ENCODE measurements at regions not wholly inside any gene's neighbourhood (a gene's known extent, or its start where the extent isn't known, plus 50 kb on each side); places are given as distances from the start of the nearest gene placed in this dataset.
A peak's percentile ranks its signal among the peaks of the same experiment; 100 is the strongest.

- intact Hi-C loops (cut with micrococcal nuclease), result loop anchor here (10.0 kb wide), 1 partner anchor 98 kb away; no protein-coding TSS in a partner anchor
- DNase-seq (no peak), ATAC-seq (no peak)
Observed at GRCh38 chr12:123046431-123046830, 66.0 kb downstream of the ARL6IP4 start.

- intact Hi-C loops (cut with micrococcal nuclease), result loop anchor here (10.0 kb wide), 1 partner anchor 99 kb away; no protein-coding TSS in a partner anchor
- no peak for DNase-seq
- no peak for ATAC-seq
Observed at GRCh38 chr12:123045678-123046077, 65.2 kb downstream of the ARL6IP4 start.

- no peak for DNase-seq
- intact Hi-C loops (cut with micrococcal nuclease), result loop anchor here (10.0 kb wide), 1 partner anchor 100 kb away; no protein-coding TSS in a partner anchor
- no peak for ATAC-seq
Observed at GRCh38 chr12:123044351-123044750, 63.9 kb downstream of the ARL6IP4 start.

- DNase-seq, result peak; percentile 93
- ATAC-seq, result peak; percentile 95
- intact Hi-C loops (cut with micrococcal nuclease), result loop anchor here (10.0 kb wide), 1 partner anchor 101 kb away; no protein-coding TSS in a partner anchor
Observed at GRCh38 chr12:123043536-123044001, 63.1 kb downstream of the ARL6IP4 start.

- ATAC-seq (no peak), DNase-seq (no peak)
- intact Hi-C loops (cut with micrococcal nuclease), result loop anchor here (10.0 kb wide), 1 partner anchor 102 kb away; no protein-coding TSS in a partner anchor
Observed at GRCh38 chr12:123042833-123043232, 62.4 kb downstream of the ARL6IP4 start.

- ATAC-seq, result no peak
- intact Hi-C loops (cut with micrococcal nuclease), result loop anchor here (10.0 kb wide), 1 partner anchor 103 kb away; no protein-coding TSS in a partner anchor
- DNase-seq, result no peak
Observed at GRCh38 chr12:123041811-123042655, 61.6 kb downstream of the ARL6IP4 start.

- intact Hi-C loops (cut with micrococcal nuclease), result loop anchor here (10.0 kb wide), 1 partner anchor 104 kb away; no protein-coding TSS in a partner anchor
- ATAC-seq (no peak), DNase-seq (no peak)
Observed at GRCh38 chr12:123041042-123041531, 60.6 kb downstream of the ARL6IP4 start.

GRCh38 chr12:123040106-123040505 is 59.6 kb downstream of the ARL6IP4 start:
- no peak for ATAC-seq
- intact Hi-C loops (cut with micrococcal nuclease), result loop anchor here (10.0 kb wide), 1 partner anchor 105 kb away; no protein-coding TSS in a partner anchor
- DNase-seq, result no peak

GRCh38 chr12:123038966-123039365 is 58.5 kb downstream of the ARL6IP4 start:
- ATAC-seq, result no peak
- no peak for DNase-seq
- intact Hi-C loops (cut with micrococcal nuclease), result no loop called here

GRCh38 chr12:123038486-123038885 is 58.0 kb downstream of the ARL6IP4 start:
- DNase-seq (no peak), ATAC-seq (no peak)
- intact Hi-C loops (cut with micrococcal nuclease), result no loop called here

GRCh38 chr12:123037791-123038190 is 57.3 kb downstream of the ARL6IP4 start:
- ATAC-seq (no peak), DNase-seq (no peak)
- intact Hi-C loops (cut with micrococcal nuclease), result no loop called here

GRCh38 chr12:123036466-123037285 is 56.2 kb downstream of the ARL6IP4 start:
- DNase-seq, result no peak
- intact Hi-C loops (cut with micrococcal nuclease), result no loop called here
- no peak for ATAC-seq

GRCh38 chr12:123035841-123036240 is 55.4 kb downstream of the ARL6IP4 start:
- DNase-seq (no peak), ATAC-seq (no peak)
- intact Hi-C loops (cut with micrococcal nuclease), result no loop called here

GRCh38 chr12:123034865-123035264 is 54.4 kb downstream of the ARL6IP4 start:
- intact Hi-C loops (cut with micrococcal nuclease), result no loop called here
- no peak for DNase-seq

GRCh38 chr12:123034022-123034541 is 53.6 kb downstream of the ARL6IP4 start:
- DNase-seq, result no peak
- no peak for ATAC-seq
- intact Hi-C loops (cut with micrococcal nuclease), result no loop called here

More at GRCh38 chr12:123034865-123035264, 54.4 kb downstream of the ARL6IP4 start:
- ATAC-seq, result peak; percentile 46

- DNase-seq (no peak), ATAC-seq (no peak)
- intact Hi-C loops (cut with micrococcal nuclease), result no loop called here
Observed at GRCh38 chr12:123033392-123034021, 53.0 kb downstream of the ARL6IP4 start.

GRCh38 chr12:123032736-123033391 is 52.4 kb downstream of the ARL6IP4 start:
- intact Hi-C loops (cut with micrococcal nuclease), result no loop called here
- ATAC-seq, result no peak
- no peak for DNase-seq
